HG03064 (cell line): ENCODE measurements at regions not wholly inside any gene's neighbourhood (a gene's known extent, or its start where the extent isn't known, plus 50 kb on each side); places are given as distances from the start of the nearest gene placed in this dataset.

Source experiments
- ATAC-seq: cut with Tn5 transposase; IDR thresholded peaks from one replicate; pipeline ENCODE4 v1.9.1; 2021; ENCODE audit warnings: low read depth; ENCODE audit not compliant: unreplicated experiment

DNA sequence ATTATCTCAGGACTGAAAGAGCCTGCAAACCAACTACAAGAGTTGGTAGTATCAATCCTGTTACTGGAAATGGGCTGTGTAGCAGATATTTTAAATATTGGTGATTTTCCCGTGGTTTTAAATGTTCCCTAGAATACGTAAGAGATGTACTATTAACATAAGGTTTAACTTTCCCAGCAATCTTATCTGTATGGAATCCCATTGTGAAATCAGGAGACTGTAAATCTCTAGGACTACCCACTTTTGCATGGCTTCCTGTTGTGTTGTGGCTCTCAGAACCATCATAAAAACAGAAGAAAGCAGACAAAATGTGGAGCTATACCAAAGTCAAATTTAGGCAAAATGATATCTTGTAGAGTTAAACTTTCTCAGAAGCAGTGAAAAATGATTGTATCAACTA, 641.5 kb upstream of the SETBP1 start:
- no peak for ATAC-seq

DNA sequence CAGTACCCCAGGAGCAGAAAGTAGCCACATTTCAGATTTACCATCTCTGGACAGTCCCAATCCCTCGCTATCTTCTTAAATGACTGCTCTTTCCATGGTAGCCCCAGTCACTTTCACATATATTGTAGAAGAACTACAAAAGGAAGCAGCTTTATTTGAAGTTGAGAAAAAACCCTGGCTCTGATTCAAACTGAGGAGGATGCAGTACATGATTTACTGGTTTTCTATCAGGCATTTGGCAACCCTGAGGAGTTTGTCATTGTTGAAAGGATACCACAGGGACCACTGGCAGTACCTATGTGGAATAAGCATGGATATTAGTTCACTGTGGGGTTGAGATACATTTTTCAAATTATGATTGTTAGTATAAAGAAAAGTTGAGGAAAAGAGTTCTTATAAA, 640.9 kb upstream of the SETBP1 start:
- no peak for ATAC-seq

DNA sequence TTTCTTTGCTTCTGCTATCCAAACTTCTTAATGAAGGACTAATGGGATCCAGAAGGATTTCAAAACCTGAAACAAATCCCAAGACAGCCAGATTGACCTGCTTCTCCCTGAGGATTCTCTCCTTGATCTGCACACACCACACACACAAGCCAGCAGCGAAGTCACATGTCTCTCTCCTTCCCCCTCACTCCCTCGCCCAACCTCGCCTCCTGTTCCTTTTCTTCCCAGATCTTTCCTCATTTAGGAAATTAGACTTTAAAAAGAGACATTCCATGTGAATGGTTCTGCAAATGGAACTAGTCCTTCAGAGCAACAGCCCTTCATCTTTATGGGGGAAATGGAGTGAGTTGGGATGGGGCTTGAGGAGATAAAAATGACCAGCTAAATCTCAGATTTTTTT, 639.1 kb upstream of the SETBP1 start:
- no peak for ATAC-seq

DNA sequence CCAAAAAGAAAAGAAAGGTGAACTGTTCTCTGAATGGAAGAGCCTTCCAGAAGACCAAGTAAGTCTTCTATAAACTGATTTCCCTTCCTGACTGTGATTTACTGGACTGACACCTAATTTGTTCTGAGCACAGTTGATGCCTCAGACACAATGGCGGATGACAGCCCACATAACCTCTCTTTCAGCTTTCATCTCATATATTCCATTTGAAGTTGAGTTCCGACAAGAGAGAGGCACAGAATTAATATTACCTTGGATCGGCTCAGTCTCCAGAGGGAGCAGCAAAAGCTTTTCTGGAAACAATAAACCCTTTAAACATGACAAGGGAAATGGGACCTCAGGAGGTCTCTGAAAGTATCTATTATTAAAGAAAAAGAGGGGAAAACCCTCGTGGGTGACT, 638.7 kb upstream of the SETBP1 start:
- no peak for ATAC-seq

DNA sequence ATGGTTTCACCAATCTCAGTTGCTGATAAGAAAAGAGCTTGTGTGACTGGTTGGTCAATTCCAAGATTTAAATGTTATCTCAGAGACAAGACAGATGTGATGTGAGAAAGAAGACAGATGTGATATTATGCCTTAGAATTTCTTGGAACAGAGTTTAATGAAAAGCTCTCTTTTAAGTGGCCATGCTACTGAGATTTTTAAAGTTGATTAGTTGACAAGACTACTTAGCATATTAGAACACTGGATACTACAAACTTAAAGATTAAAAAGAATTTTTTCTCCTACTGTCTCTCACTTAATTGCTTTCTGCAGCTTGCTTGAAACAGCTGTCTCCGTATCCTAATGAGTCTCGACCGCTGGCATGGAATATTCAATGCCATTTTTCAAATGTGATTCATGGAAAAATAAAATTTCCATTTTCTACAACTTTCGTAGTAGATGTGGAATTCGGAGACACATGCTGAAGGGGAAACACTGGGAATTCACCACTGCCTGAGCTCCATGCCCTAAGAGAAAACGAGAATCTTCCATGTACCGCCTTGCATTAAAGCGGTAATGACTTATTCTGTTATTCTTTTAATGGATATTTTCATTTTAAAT, 634.2 kb upstream of the SETBP1 start:
- ATAC-seq = no peak

- no peak for ATAC-seq
Measured at GRCh38 chr18:44047585-44047984, 633.1 kb upstream of the SETBP1 start.

DNA sequence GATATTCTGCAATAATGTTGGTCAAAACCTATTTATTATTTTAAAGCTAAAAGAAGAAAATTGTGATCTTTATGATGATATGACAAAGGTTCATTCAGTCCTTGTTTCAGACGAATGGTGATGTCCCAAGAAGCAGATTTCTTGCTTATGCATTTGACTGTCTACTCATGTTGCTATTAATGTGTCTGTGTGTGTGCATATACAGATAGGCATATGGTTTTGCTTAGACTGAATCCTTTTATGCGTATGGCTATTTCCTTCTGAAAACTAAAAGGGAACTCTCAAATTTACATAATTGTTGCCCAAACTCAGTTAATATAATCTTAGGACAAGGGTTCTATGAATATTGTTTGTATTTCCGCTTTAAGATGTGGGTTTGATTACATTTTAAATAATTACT, 632.3 kb upstream of the SETBP1 start:
- ATAC-seq = no peak

DNA sequence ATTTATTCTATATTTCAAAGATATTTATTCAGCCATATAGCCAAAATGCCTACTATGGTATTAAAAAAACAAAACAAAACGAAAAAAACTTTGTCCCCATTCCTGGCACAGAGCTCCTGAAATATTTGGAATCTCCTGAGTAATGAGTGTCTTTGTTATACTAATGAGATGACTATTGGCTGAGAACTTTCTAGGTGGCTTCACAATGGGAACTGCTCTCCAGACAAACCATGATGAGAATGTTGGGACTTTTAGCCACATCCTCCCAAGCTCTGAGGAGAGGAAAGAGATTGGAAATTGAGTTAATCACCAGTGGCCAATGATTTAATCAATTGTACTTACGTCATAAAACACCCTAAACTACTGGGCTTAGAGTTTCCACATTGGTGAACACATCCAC, 631.8 kb upstream of the SETBP1 start:
- ATAC-seq = no peak

GRCh38 chr18:44051026-44051425, 629.7 kb upstream of the SETBP1 start:
- no peak for ATAC-seq

DNA sequence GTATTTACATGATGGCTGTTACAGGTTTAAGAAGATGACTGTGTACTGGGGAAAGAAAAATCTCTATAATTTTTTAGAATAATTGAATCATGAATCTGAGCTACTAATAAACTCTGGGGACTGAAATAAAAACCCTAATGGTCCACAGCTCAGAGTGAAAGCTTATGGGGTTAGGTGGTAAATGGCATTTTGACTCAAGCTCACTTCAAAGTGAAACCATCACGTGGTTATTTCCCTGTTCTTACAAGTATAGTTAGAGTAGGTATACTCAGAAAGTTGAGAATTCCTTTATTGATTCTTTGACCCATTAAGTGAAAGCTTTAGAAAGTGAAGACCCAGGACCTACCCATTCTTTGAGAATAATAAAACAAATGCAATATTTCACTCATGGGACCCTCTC, 626.2 kb upstream of the SETBP1 start:
- no peak for ATAC-seq

GRCh38 chr18:44060197-44060596, 620.5 kb upstream of the SETBP1 start:
- ATAC-seq = no peak

DNA sequence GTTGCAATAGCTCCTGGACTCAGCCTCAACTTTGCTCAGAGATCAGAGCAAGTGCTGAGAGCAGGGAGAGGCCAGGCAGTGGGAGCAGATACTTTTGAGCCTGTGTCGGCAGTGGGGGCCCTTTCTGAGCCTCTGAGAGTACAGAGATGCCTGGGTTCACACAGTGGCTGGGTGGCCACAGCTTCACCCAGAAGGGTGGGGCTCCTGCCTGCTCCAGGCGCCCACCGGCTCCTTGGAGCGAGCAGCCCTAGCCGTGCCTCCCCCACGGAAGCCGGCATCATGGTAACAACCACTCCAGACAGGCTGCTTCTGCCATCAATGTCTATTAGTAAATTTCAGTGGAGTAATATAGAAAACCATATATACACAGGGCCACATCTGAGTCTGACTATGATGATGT, 619.2 kb upstream of the SETBP1 start:
- no peak for ATAC-seq

- no peak for ATAC-seq
Measured at GRCh38 chr18:44062345-44062744, 618.3 kb upstream of the SETBP1 start.

GRCh38 chr18:44065206-44065605, 615.5 kb upstream of the SETBP1 start:
- no peak for ATAC-seq

GRCh38 chr18:44066541-44066940, 614.1 kb upstream of the SETBP1 start:
- ATAC-seq = no peak

DNA sequence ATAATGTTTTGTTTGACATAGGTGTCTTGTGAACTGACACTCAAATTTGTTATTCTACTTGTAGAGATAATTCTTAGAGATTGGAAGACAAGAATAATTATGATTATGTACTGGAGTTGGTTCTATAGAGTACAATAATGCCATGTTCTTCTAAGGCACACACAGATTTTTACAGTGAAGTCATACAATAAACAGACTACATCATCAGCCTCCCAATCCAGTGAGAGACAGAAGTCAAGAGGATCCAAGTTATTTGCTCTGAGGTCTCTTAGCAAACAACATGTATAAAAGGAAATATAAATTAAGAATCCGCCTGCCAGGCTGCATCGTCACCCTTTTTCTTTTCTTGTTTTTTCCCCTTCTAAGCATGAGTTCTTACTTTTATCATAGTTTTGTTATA, 613.5 kb upstream of the SETBP1 start:
- no peak for ATAC-seq

DNA sequence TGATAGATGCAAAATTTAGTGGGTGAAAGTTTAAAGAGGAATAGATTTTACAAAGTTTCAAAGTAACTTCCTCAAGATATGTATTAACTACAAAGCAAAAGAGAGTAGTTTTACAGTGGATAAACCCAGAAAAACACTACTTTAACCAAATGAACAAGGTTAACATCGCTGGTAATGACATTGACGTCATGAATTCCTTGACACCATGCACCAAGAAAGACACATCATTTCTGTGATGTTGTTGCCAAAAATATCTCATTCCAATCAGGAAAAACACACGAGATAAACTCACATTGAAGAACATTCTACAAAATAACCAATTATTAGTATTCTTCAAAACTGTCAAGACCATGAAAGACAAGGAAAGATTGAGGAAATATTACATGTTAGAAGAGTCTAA, 605.6 kb upstream of the SETBP1 start:
- no peak for ATAC-seq

DNA sequence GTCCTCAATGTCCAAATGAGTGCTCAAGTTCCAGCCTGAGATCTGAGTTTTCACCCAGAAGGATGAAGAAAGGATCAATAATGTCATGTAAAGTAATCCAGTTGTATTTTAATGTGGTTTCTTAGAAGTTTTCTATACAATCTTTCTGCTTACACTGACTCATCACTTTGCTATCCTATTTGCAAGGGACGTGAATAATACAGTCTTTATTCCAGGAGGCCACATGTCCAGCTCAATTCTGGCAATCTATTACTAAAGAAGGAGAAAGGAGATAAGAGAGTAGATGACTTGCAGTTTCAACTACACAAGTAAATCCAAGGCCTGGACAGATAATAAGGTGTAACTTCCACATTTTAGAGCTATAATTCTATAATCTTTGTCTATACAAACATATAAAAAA, 601.1 kb upstream of the SETBP1 start:
- no peak for ATAC-seq

DNA sequence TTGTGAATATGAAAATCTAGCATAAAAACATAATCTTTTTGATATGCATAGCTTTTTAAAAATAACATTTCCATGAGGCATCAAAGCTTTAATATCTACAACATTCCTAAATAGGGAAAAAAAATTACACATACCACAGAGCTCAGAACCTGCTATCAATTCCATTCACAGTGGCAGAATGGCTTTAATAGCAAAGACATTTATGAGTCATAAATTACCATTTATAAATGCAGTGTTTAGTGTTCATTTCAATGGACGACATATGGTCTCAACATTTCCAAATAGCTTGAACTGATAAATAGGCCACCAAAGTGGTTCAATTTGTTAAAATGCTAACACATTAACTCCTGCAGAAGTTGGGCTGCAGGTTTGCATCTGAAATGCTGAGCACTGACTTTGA, 600.6 kb upstream of the SETBP1 start:
- ATAC-seq = no peak

- ATAC-seq = no peak
Measured at GRCh38 chr18:44089732-44090131, 591.0 kb upstream of the SETBP1 start.

DNA sequence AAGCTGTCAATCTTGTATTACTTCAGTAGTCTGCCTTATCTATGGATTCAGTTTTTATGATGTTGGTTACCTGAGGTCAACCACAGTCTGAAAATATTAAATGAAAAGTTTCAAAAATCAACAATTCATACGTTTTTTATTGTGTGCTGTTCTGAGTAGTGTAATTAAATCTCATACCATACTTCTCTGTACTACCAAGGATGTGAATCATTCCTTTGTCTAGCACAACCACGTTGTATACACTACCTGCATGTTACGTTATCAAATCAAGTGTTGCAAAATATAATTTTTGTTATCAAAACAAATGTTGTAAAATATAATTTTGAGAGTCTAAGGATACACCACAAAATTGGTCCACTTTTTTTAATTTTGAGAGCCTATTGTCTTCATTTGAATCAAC, 590.2 kb upstream of the SETBP1 start:
- ATAC-seq = no peak

- no peak for ATAC-seq
Measured at GRCh38 chr18:44093253-44093652, 587.4 kb upstream of the SETBP1 start.

- no peak for ATAC-seq
Measured at GRCh38 chr18:44096016-44096415, 584.7 kb upstream of the SETBP1 start.
